Natural killer cell (primary cell): ENCODE measurements at regions not wholly inside any gene's neighbourhood (a gene's known extent, or its start where the extent isn't known, plus 50 kb on each side); places are given as distances from the start of the nearest gene placed in this dataset.

Source experiments
- ATAC-seq, 3 donors: fragments of 150-1000 bp in 2 of 3; fragments of 200-7000 bp in 1 of 3; cut with Tn5 transposase; 1 replicate in 1 of 3; 2 replicates in 2 of 3; pipeline ENCODE4 v1.10.0; 2021; ENCODE audit warnings: mild to moderate bottlenecking in 2 of 3, moderate library complexity in 2 of 3
- DNase-seq, 2 donors: peaks; one replicate each; pipeline versions ENCODE4 v3.0.0 to v3.0.0-alpha.2; 2013 to 2021; ENCODE audit warnings: mixed read lengths in 1 of 2
- H3K27ac ChIP-seq: one replicate; pipeline ENCODE4 v1.5.1; 2013; ENCODE audit warnings: mild to moderate bottlenecking, low read length
- H3K27me3 ChIP-seq: one replicate; pipeline ENCODE4 v1.6.1; 2013; ENCODE audit warnings: low read length; ENCODE audit not compliant: control insufficient read depth, insufficient read depth
- H3K36me3 ChIP-seq: one replicate; pipeline ENCODE4 v1.6.1; 2013; ENCODE audit warnings: low read length; ENCODE audit not compliant: control insufficient read depth, insufficient read depth
- H3K4me1 ChIP-seq: one replicate; pipeline ENCODE4 v1.6.1; 2013; ENCODE audit warnings: low read length; ENCODE audit not compliant: control insufficient read depth, insufficient read depth
- H3K4me3 ChIP-seq: one replicate; pipeline ENCODE4 v1.5.1; 2013; ENCODE audit warnings: low read length
- H3K9me3 ChIP-seq: one replicate; pipeline ENCODE4 v1.6.1; 2013; ENCODE audit warnings: low read length; ENCODE audit not compliant: control insufficient read depth, insufficient read depth
- H3K27ac Mint-ChIP-seq, 2 donors: one replicate each; pipeline ENCODE4 v1.8.0; 2022; ENCODE audit warnings: mild to moderate bottlenecking in 2 of 2, mixed read lengths in 2 of 2, moderate library complexity in 1 of 2
- H3K27me3 Mint-ChIP-seq, 2 donors: one replicate each; pipeline ENCODE4 v1.8.0; 2022; ENCODE audit warnings: low read depth in 2 of 2, mixed read lengths in 2 of 2
- H3K36me3 Mint-ChIP-seq: one replicate; pipeline ENCODE4 v1.8.0; 2022; ENCODE audit warnings: mixed read lengths
- H3K4me1 Mint-ChIP-seq, 2 donors: one replicate each; pipeline ENCODE4 v1.8.0; 2022; ENCODE audit warnings: mixed read lengths in 2 of 2
- H3K4me3 Mint-ChIP-seq: one replicate; pipeline ENCODE4 v1.8.0; 2022; ENCODE audit warnings: mild to moderate bottlenecking, moderate library complexity, mixed read lengths
- H3K9me3 Mint-ChIP-seq, 2 donors: one replicate each; pipeline ENCODE4 v1.8.0; 2022; ENCODE audit warnings: mixed read lengths in 2 of 2
- WGBS: methylation state at CpG from one replicate; pipeline ENCODE4 v1.1.7; 2013; ENCODE audit warnings: missing lambda C conversion rate; ENCODE audit not compliant: insufficient coverage; 5-methylcytosine and 5-hydroxymethylcytosine counted together
- intact Hi-C: fragments of 100-400 bp; cut with micrococcal nuclease; formaldehyde crosslinking; loops from one replicate; pipeline ENCODE4 v1.14.2; 2022
- TF ChIP-seq, protein P1 (sequence below): fragments of 200-600 bp; IDR thresholded peaks from one replicate; pipeline ENCODE4 v1.8.0; 2022; ENCODE audit warnings: antibody characterized with exemption

DNA sequence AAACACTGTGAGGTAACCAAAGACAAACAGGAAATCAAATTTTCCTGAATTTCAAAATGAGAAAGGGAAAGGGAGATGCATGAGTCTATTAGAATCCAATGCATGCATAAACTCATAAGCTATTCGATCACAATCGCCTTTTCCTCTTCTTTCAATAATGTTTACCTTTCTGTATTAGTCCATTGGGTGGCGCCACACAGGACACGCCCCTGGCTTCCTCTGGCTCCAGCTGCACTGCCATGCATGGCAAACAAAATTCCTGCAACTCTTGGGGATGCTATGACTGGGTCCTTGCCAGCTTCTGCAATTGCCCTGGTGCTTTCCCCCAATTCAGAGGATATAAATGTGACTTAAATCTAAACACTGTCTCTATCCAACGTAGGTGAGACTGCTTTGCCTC, 424.5 kb upstream of the PCDH7 start:
- intact Hi-C loops, result no loop called here

DNA sequence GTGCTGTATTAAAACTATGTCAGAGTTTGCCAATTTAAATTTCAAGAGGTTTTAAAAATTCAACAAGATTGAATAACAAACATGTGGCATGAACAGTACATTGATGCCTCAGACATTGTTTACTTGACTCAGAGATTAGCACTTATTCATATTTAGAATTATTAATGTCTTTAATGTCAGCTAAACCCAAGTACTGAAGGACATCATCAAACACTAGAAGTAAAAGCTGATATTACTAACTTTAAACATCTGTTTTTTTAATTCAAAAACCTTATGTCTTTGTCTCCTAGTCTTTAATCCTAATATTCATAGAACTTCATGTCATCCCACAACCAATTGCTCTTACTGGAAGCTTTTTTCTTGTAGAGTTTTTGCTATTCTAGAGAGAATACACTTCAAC, 406.2 kb upstream of the PCDH7 start:
- no peaks in the 10 kb centered on the region for H3K36me3 ChIP-seq
- ATAC-seq, result no peak

More for the DNA sequence above, 424.5 kb upstream of the PCDH7 start:
- H3K9me3 ChIP-seq, result peaks cover 5% of the 10 kb centered on the region
- Mint-ChIP-seq H3K4me3 (no peak overlapping the region), H3K4me1 (no peaks in the 10 kb centered on the region), H3K9me3 (peaks cover 19 to 24% of the 10 kb centered on the region in 2 donors), H3K36me3 (peaks cover 6% of the 10 kb centered on the region), H3K27me3 (no peaks in the 10 kb centered on the region), H3K27ac (no peak overlapping the region)
- WGBS, result 57% methylated on average over 5 of the region's 5 CpGs
- H3K27ac ChIP-seq, result no peak overlapping the region
- H3K27me3 ChIP-seq, result no peaks in the 10 kb centered on the region
- ATAC-seq, result no peak
- no peak for DNase-seq
- TF ChIP-seq, protein P1, sequence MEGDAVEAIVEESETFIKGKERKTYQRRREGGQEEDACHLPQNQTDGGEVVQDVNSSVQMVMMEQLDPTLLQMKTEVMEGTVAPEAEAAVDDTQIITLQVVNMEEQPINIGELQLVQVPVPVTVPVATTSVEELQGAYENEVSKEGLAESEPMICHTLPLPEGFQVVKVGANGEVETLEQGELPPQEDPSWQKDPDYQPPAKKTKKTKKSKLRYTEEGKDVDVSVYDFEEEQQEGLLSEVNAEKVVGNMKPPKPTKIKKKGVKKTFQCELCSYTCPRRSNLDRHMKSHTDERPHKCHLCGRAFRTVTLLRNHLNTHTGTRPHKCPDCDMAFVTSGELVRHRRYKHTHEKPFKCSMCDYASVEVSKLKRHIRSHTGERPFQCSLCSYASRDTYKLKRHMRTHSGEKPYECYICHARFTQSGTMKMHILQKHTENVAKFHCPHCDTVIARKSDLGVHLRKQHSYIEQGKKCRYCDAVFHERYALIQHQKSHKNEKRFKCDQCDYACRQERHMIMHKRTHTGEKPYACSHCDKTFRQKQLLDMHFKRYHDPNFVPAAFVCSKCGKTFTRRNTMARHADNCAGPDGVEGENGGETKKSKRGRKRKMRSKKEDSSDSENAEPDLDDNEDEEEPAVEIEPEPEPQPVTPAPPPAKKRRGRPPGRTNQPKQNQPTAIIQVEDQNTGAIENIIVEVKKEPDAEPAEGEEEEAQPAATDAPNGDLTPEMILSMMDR, result no peak
- H3K4me3 ChIP-seq, result no peak overlapping the region
- no peaks in the 10 kb centered on the region for H3K36me3 ChIP-seq
- H3K4me1 ChIP-seq, result no peaks in the 10 kb centered on the region

DNA sequence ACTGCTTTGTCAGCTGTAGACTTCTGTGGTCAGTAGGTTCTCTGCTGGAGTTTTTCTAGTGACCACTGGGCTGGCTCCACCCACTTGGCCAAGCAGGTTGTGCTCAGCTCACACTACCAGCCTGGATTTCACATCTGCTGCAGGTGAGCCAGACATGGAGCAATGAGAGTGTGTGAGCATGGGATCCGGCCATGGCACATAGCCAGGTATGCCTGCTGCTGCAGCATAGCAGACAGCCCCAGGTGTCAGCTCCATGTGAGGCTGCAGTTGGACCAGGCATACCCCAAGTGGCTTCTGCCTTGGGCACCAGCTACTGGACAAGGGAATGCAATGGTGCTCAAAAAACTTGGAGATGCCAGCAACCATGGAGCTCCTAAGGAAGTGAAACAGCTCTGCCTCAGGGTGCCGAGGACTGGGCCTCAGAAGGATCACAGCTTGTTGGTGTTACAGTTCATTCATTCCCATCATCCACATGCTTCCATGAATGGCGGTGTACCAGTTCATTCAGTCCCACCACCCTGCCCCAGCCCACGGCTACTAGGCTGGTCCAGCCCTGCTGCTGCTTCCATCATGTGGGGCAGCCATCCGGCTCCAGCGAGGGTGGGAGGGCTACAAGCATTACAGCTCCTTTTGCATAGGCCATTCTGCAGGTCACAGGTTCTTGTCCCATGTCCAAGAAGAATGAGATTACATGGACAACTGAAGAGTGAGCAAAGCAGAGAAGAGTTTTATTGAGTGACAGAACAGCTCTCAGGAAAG, 389.1 kb upstream of the PCDH7 start:
- Mint-ChIP-seq H3K9me3 (peaks cover 4 to 16% of the 10 kb centered on the region in 2 donors), H3K36me3 (no peaks in the 10 kb centered on the region), H3K4me3 (no peak overlapping the region), H3K27me3 (no peaks in the 10 kb centered on the region), H3K27ac (no peak overlapping the region), H3K4me1 (no peaks in the 10 kb centered on the region)
- ATAC-seq (no peak), DNase-seq (no peak)
- H3K4me1 ChIP-seq, result no peaks in the 10 kb centered on the region
- TF ChIP-seq, protein P1, result no peak
- no peak overlapping the region for H3K27ac ChIP-seq
- no peaks in the 10 kb centered on the region for H3K27me3 ChIP-seq
- intact Hi-C loops, result no loop called here
- peaks cover 19% of the 10 kb centered on the region for H3K9me3 ChIP-seq
- no peaks in the 10 kb centered on the region for H3K36me3 ChIP-seq
- no peak overlapping the region for H3K4me3 ChIP-seq
- 84% methylated on average over 6 of the region's 6 CpGs for WGBS

More for the DNA sequence above, 406.2 kb upstream of the PCDH7 start:
- intact Hi-C loops, result no loop called here
- DNase-seq, result no peak
- Mint-ChIP-seq H3K9me3 (peaks cover 9 to 12% of the 10 kb centered on the region in 2 donors), H3K4me3 (no peak overlapping the region), H3K36me3 (no peaks in the 10 kb centered on the region), H3K27me3 (no peaks in the 10 kb centered on the region), H3K27ac (no peak overlapping the region), H3K4me1 (no peaks in the 10 kb centered on the region)
- Histone ChIP-seq H3K4me3 (no peak overlapping the region), H3K4me1 (no peaks in the 10 kb centered on the region), H3K27me3 (no peaks in the 10 kb centered on the region), H3K27ac (no peak overlapping the region), H3K9me3 (peaks cover 8% of the 10 kb centered on the region)
- TF ChIP-seq, protein P1, result no peak

DNA sequence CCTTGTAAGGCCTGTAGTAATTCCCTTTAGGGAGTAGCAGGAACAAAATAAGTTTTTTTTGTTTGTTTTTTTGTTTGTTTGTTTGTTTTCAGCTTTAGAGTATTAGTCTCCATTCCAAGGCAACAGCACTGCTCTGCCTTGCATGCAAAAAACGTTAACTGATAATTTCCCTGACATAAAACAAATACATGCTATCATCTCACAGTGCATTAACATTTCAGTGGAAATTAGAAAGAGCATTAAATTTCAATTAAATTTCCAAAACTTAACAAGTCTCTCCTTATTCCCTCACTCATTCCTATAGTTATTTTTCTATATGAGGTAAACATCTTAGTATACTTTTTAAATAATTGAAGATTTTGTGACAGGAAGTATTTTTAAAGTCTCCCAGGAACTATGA, 378.4 kb upstream of the PCDH7 start:
- Histone ChIP-seq H3K27me3 (no peaks in the 10 kb centered on the region), H3K9me3 (peaks cover 1% of the 10 kb centered on the region), H3K27ac (no peak overlapping the region), H3K4me1 (no peaks in the 10 kb centered on the region), H3K36me3 (no peaks in the 10 kb centered on the region), H3K4me3 (no peak overlapping the region)
- WGBS, result 86% methylated on average over 1 of the region's 1 CpG
- Mint-ChIP-seq H3K9me3 (peaks cover 11 to 20% of the 10 kb centered on the region in 2 donors), H3K36me3 (no peaks in the 10 kb centered on the region), H3K27ac (no peak overlapping the region), H3K4me1 (no peaks in the 10 kb centered on the region), H3K27me3 (no peaks in the 10 kb centered on the region), H3K4me3 (no peak overlapping the region)
- ATAC-seq (no peak), DNase-seq (no peak)
- intact Hi-C loops, result no loop called here
- TF ChIP-seq, protein P1, result no peak
